Left lung (tissue), 4 donors: ENCODE measurements at regions not wholly inside any gene's neighbourhood (a gene's known extent, or its start where the extent isn't known, plus 50 kb on each side); places are given as distances from the start of the nearest gene placed in this dataset.

Source experiments
- ATAC-seq: fragments of 200-7000 bp; cut with Tn5 transposase; one replicate; pipeline ENCODE4 v1.9.1; 2020; ENCODE audit warnings: moderate library complexity
- DNase-seq, 4 donors: peaks; one replicate each; pipeline ENCODE4 v3.0.0-alpha.2; 2013 to 2020
- H3K27ac ChIP-seq, 2 donors: fragments of 200-600 bp; sonication (generic) in 1 of 2; one replicate each; pipeline versions ENCODE4 v1.5.0 to v1.8.0; 2020 to 2021
- H3K27me3 ChIP-seq, 2 donors: fragments of 200-600 bp; sonication (generic) in 1 of 2; one replicate each; pipeline versions ENCODE4 v1.5.0 to v1.8.0; 2020 to 2021
- H3K36me3 ChIP-seq, 2 donors: fragments of 200-600 bp; sonication (generic) in 1 of 2; one replicate each; pipeline versions ENCODE4 v1.5.0 to v1.8.0; 2020 to 2021
- H3K4me1 ChIP-seq, 2 donors: fragments of 200-600 bp; one replicate each; pipeline ENCODE4 v1.8.0; 2021
- H3K4me3 ChIP-seq, 2 donors: fragments of 200-600 bp; sonication (generic) in 1 of 2; one replicate each; pipeline versions ENCODE4 v1.5.0 to v1.8.0; 2020 to 2021; ENCODE audit warnings: mild to moderate bottlenecking in 1 of 2
- H3K9me3 ChIP-seq, 2 donors: fragments of 200-600 bp; sonication (generic) in 1 of 2; one replicate each; pipeline versions ENCODE4 v1.5.0 to v1.8.0; 2020 to 2021
- intact Hi-C, 2 donors: fragments of 100-400 bp; cut with DNase I; formaldehyde crosslinking; loops; one replicate each; pipeline versions ENCODE4 v1.11.2 to v1.14.2; 2022
- TF ChIP-seq, protein P1 (sequence below), 2 donors: fragments of 200-600 bp; sonication (generic) in 1 of 2; IDR thresholded peaks; one replicate each; pipeline versions ENCODE4 v1.5.0 to v1.8.0; 2021; ENCODE audit warnings: antibody characterized with exemption in 2 of 2
- donor health status: DM: no; HTN: yes; CAD: no.
- donor health status: DM: no; HTN: no; CAD: no.

DNA sequence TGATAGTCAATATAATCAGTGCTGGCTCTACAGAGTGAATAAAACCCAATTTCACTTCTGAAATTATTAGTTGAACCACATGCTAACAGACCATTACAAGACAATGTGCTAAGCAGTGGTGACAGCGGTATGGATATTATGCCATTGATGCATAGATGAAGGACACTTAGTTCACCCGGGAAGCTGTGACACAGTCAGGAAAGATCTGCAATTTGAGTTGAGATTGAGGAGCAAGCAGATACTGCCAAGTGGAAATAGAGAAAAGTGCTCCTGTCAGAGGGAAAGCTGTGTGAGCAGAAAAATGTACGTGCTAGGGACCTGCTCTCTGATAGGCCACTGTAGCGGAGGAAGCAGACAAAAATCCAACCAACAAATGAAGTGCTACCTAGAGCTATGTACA, 529.5 kb upstream of the CDH2 start:
- Histone ChIP-seq H3K4me1 (no peaks in the 10 kb centered on the region), H3K9me3 (no peaks in the 10 kb centered on the region), H3K27me3 (no peaks in the 10 kb centered on the region), H3K36me3 (no peaks in the 10 kb centered on the region), H3K27ac (no peak overlapping the region), H3K4me3 (no peak overlapping the region)
- no peak for DNase-seq
- intact Hi-C loops: no loop called here
- no peak for ATAC-seq
- TF ChIP-seq, protein P1, sequence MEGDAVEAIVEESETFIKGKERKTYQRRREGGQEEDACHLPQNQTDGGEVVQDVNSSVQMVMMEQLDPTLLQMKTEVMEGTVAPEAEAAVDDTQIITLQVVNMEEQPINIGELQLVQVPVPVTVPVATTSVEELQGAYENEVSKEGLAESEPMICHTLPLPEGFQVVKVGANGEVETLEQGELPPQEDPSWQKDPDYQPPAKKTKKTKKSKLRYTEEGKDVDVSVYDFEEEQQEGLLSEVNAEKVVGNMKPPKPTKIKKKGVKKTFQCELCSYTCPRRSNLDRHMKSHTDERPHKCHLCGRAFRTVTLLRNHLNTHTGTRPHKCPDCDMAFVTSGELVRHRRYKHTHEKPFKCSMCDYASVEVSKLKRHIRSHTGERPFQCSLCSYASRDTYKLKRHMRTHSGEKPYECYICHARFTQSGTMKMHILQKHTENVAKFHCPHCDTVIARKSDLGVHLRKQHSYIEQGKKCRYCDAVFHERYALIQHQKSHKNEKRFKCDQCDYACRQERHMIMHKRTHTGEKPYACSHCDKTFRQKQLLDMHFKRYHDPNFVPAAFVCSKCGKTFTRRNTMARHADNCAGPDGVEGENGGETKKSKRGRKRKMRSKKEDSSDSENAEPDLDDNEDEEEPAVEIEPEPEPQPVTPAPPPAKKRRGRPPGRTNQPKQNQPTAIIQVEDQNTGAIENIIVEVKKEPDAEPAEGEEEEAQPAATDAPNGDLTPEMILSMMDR (IDR thresholded peaks at IDR 0.05): no peak

DNA sequence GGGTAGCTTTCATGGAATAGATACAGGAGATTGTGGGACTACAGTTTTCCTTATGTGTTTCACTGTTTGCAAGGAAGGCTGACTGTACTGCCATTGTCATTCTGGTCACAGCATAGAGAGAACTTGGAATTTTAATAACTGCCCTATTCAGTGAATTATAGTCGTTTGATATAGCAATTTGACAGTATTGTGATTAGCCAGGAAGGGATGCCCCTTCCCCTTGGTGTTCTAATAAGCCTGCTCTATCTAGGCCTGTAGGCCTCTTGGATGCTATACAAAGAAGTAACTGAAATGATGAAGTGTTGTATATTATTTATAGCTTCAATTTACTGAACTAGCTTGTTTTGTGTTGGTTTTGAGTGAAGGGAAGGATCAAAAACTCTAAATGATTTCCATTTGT, 528.6 kb upstream of the CDH2 start:
- intact Hi-C loops: no loop called here
- Histone ChIP-seq H3K27ac (no peak overlapping the region), H3K9me3 (no peaks in the 10 kb centered on the region), H3K27me3 (no peaks in the 10 kb centered on the region), H3K36me3 (no peaks in the 10 kb centered on the region), H3K4me1 (no peaks in the 10 kb centered on the region), H3K4me3 (no peak overlapping the region)
- ATAC-seq (no peak), DNase-seq (no peak)
- TF ChIP-seq, protein P1 (IDR thresholded peaks at IDR 0.05): no peak

DNA sequence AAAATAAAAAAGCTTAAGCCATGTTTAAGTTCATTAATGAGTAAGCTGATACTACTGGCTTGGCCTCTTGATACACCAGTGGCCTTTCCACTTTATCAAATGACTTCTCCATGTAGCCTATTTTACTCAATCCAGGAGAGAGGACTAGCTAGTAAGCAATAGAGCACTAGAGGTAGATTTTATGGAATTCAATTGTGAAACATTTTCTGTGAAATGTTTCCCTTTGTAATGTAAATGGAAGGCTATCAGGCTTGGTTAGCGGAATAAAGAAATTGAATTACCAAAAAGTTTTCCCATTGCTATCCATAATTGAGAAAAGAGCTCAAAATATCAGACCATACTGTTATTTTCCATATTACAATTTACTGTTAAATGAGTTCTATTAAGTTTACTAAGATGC, 515.4 kb upstream of the CDH2 start:
- Histone ChIP-seq H3K36me3 (no peaks in the 10 kb centered on the region), H3K27ac (no peak overlapping the region), H3K4me1 (no peaks in the 10 kb centered on the region), H3K9me3 (peaks cover 0 to 3% of the 10 kb centered on the region in 2 donors), H3K4me3 (no peak overlapping the region), H3K27me3 (no peaks in the 10 kb centered on the region)
- DNase-seq: no peak
- ATAC-seq: no peak
- TF ChIP-seq, protein P1 (IDR thresholded peaks at IDR 0.05): no peak
- intact Hi-C loops: no loop called here

DNA sequence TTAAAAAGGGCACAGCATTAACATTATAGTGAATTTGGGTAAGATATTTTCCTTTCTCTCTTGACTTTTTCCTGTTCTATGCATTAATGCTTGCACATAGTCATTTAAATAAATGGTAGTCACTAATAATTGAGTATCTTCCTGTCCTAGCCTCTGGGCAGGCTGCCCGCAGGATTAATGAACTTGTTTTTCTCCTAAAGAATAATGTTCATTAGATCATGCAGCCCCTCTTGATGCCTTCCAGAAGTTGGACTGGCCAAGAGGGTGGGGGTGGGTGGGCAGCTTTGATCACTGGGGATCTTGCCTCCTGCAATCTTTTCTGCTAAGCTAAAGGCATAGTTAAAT, 514.5 kb upstream of the CDH2 start:
- no peak for DNase-seq
- no peak for ATAC-seq
- Histone ChIP-seq H3K4me1 (no peaks in the 10 kb centered on the region), H3K27me3 (no peaks in the 10 kb centered on the region), H3K4me3 (no peak overlapping the region), H3K27ac (no peak overlapping the region), H3K36me3 (no peaks in the 10 kb centered on the region), H3K9me3 (peaks cover 0 to 3% of the 10 kb centered on the region in 2 donors)
- intact Hi-C loops: no loop called here
- TF ChIP-seq, protein P1 (IDR thresholded peaks at IDR 0.05): no peak

DNA sequence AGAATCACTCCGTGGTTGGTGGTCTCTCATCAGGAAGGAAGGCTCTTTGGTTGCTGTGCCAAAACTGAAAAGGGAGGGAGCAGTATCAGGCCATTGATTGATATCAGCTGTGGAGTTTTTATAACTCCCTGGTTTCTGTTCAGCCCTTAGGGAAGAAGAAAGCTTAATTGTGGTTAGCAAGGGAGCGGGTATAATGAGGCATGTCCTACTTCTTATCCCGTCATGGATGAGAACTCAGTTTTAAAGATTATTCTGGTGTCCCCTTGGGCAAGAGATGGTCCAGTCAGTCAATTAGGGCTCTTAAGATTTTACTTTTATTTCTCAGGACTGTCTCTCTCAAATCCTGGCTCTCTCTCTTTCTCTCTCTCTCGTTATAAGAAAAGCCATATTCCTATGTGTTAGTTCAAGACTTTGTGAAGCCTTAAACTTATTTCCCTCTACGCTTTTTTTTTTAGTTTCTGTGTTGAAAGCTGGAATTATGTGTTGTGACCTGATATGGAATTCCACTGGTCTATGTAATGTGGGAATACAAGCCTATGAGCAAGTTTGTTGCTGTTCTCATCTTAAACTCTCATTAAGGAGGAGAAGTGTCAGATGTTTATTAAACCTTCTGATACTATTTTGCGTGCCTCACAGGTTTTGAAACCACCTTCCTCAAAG, 514.0 kb upstream of the CDH2 start:
- H3K27me3 ChIP-seq: no peaks in the 10 kb centered on the region
- ATAC-seq: no peak
- intact Hi-C loops: no loop called here
- H3K4me1 ChIP-seq: no peaks in the 10 kb centered on the region
- peaks cover 0 to 3% of the 10 kb centered on the region in 2 donors for H3K9me3 ChIP-seq
- H3K27ac ChIP-seq: no peak overlapping the region
- H3K36me3 ChIP-seq: no peaks in the 10 kb centered on the region
- TF ChIP-seq, protein P1 (IDR thresholded peaks at IDR 0.05): no peak
- no peak overlapping the region for H3K4me3 ChIP-seq
- no peak for DNase-seq
